ENCODE measurements at regions not wholly inside any gene's neighbourhood (a gene's known extent, or its start where the extent isn't known, plus 50 kb on each side); places are given as distances from the start of the nearest gene placed in this dataset.

DNA sequence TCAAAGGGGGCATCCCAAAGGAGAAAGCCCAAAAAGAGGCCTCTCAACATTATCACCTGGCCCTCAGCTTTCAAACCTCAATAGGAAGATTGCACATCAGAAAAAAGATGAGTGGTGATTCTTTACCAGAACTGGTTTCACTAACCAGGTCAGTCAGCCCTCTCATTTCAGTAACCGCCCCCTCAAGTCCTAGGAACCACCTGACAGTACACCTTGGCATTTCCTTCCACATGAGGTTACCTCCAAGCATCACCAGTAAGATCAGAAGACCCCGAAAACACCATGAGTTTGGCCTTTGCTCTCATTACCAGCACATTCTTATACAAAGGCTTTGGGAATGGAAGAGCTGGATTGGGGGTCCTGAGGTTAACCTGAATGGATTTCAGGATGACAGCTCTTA lies 200.5 kb downstream of the SUCLA2 start:
- no peak for TF ChIP-seq EZH2 (IDR thresholded peaks at IDR 0.05; ENCODE audit: insufficient read depth, poor library complexity, severe bottlenecking)
- no peak for TF ChIP-seq EZH2phosphoT487 (IDR thresholded peaks at IDR 0.05; ENCODE audit: insufficient read depth, low read depth)
